GM21576 (cell line): ENCODE measurements at regions not wholly inside any gene's neighbourhood (a gene's known extent, or its start where the extent isn't known, plus 50 kb on each side); places are given as distances from the start of the nearest gene placed in this dataset.

Experiments
- ATAC-seq: cut with Tn5 transposase; IDR thresholded peaks from one replicate; pipeline ENCODE4 v1.9.1; 2021; ENCODE audit warnings: mild to moderate bottlenecking, moderate library complexity; ENCODE audit not compliant: unreplicated experiment

DNA sequence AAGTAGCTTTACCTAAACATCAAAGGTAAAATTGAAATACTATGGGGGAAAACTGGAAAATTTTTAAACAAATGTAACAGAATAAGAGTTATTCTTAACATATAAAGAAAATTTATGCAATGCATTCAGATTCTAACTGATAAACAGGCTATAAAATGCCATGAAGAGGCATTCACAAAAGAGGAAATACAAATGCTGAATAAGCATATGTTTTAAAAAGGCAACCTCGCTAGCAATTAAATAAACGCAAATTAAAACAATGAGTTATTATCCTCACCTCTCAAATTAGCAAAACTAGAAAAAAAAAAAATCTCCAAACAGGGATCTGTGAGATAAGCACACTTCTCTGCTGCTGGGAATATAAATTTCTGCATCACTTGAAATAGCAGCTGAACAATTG, 63.2 kb upstream of the BRINP1 start:
- ATAC-seq, result no peak

DNA sequence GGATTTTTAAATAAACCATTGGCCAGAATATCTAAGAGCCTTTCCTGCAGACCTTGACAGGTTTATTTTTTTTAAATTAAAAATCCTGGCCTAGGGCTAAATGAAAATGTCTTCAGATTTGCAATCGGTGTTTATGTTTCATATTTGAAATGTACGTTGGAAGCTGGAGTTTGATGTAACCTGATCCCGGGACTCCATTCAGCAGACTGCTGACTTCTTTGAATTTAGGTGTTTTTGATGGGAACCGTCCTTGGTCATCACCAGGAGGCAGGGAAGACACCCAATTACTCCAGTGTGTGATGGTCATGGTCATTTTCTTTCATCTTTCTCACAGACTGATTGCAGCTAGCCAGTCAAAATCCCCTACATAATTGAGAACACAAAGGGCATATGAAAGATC, 60.1 kb upstream of the BRINP1 start:
- ATAC-seq, result no peak

DNA sequence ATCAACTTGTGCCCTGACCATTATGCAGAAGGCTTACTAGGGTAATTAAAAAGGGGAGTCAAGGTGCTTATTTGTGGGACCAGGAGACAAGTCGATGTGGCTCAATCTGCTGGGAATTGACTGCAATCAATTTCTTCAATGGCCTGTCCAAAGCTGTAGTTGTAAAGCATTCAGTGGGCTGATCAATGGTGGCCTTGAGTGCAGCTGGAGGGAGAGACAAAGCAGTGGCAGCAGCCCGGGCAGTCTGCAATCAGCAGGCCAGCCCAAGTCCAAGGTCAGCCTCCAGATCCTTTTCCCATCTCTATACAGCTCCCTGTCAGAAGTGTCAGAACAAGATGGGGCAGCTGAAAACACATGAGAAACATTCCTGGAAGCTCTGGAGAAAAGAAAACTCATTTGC, 51.0 kb upstream of the BRINP1 start:
- ATAC-seq, result no peak
